OCI-LY1 (cell line): ENCODE measurements at regions not wholly inside any gene's neighbourhood (a gene's known extent, or its start where the extent isn't known, plus 50 kb on each side); places are given as distances from the start of the nearest gene placed in this dataset.

Experiments
- H2AFZ ChIP-seq: fragments of 200-600 bp; sonication (generic), shearing (Covaris generic); 2 replicates; pipeline ENCODE4 v1.6.0; 2014; ENCODE audit warnings: antibody characterized with exemption, mild to moderate bottlenecking, low read length
- H3F3A ChIP-seq: fragments of 200-600 bp; sonication (generic), shearing (Covaris generic); 2 replicates; pipeline ENCODE4 v1.6.0; 2014; ENCODE audit warnings: mild to moderate bottlenecking, antibody characterized with exemption, low read length, moderate library complexity; ENCODE audit not compliant: insufficient read depth
- H3K27ac ChIP-seq: fragments of 200-600 bp; sonication (generic); 2 replicates; pipeline ENCODE4 v1.5.1; 2014; ENCODE audit warnings: low read length, mixed run types, mild to moderate bottlenecking, low read depth; ENCODE audit not compliant: poor library complexity, severe bottlenecking
- H3K27me3 ChIP-seq: fragments of 200-600 bp; sonication (generic); 2 replicates; pipeline ENCODE4 v1.6.0; 2014; ENCODE audit warnings: antibody characterized with exemption, mild to moderate bottlenecking, low read length, moderate library complexity; ENCODE audit not compliant: insufficient read depth
- H3K36me3 ChIP-seq: fragments of 200-600 bp; sonication (generic); 2 replicates; pipeline ENCODE4 v1.6.1; 2014; ENCODE audit warnings: mild to moderate bottlenecking, antibody characterized with exemption, low read length, moderate library complexity, mixed read lengths; ENCODE audit not compliant: insufficient read depth
- H3K4me1 ChIP-seq: fragments of 200-600 bp; sonication (generic); 2 replicates; pipeline ENCODE4 v1.5.1; 2014; ENCODE audit warnings: mild to moderate bottlenecking, low read length, moderate library complexity; ENCODE audit not compliant: insufficient read depth, severe bottlenecking
- H3K4me2 ChIP-seq: fragments of 200-600 bp; sonication (generic), shearing (Covaris generic); 2 replicates; pipeline ENCODE4 v1.6.1; 2014; ENCODE audit warnings: low read length
- H3K4me3 ChIP-seq: fragments of 200-600 bp; sonication (generic); 2 replicates; pipeline ENCODE4 v1.5.1; 2014; ENCODE audit warnings: low read length, low read depth, mild to moderate bottlenecking, mixed read lengths; ENCODE audit not compliant: poor library complexity, severe bottlenecking
- H3K79me2 ChIP-seq: fragments of 200-600 bp; shearing (Covaris generic); 2 replicates; pipeline ENCODE4 v1.6.1; 2016; ENCODE audit warnings: mixed run types, low read length, mixed read lengths; ENCODE audit not compliant: insufficient read depth
- H3K9ac ChIP-seq: fragments of 200-600 bp; sonication (generic), shearing (Covaris generic); 2 replicates; pipeline ENCODE4 v1.6.1; 2014; ENCODE audit warnings: mild to moderate bottlenecking, low read length, mixed read lengths
- H3K9me2 ChIP-seq: fragments of 200-600 bp; sonication (generic), shearing (Covaris generic); 2 replicates; pipeline ENCODE4 v1.6.1; 2014; ENCODE audit warnings: low read depth, mild to moderate bottlenecking, low read length, mixed read lengths
- H3K9me3 ChIP-seq: fragments of 200-600 bp; shearing (Covaris generic); 2 replicates; pipeline ENCODE4 v1.6.1; 2014; ENCODE audit warnings: low read length, mixed read lengths
- H4K20me1 ChIP-seq: fragments of 200-600 bp; sonication (generic), shearing (Covaris generic); 2 replicates; pipeline ENCODE4 v1.6.0; 2016; ENCODE audit warnings: mild to moderate bottlenecking, low read length; ENCODE audit not compliant: insufficient read depth
- EZH2 ChIP-seq: fragments of 200-600 bp; sonication (generic), shearing (Covaris generic); IDR thresholded peaks from 2 replicates; pipeline ENCODE4 v1.8.0; 2017; ENCODE audit warnings: borderline replicate concordance, mixed run types, mild to moderate bottlenecking, antibody characterized with exemption, low read length, moderate library complexity, mixed read lengths
- TF ChIP-seq, protein P1 (sequence below): fragments of 200-600 bp; sonication (generic), shearing (Covaris generic); IDR thresholded peaks from 2 replicates; pipeline ENCODE4 v1.5.1; 2017; ENCODE audit warnings: mild to moderate bottlenecking, antibody characterized with exemption, low read length, moderate library complexity, mixed read lengths

DNA sequence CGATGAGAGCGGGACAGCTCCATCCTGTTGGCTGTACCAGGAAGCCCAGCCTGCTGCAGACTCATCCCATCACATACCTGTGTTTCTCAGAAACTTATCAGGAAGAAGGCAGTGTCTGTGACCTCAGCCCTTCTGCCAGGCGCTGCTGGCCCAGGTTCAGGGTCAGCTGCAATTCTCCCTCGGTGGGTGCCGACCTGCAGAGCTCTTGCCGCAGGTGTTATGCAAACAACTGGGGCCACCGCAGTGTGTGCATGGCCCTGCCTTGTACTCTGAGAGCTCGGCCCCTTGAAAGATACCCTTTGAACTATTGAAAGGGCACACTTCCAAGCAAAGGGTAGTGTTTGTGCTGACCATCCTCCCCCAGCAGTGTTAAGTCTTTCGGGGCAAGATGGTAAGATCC, 322.2 kb upstream of the DIO3 start:
- Histone ChIP-seq H3K27me3 (0 out of 2 replicates have a peak, but pooled peaks cover 8% of the 10 kb centered on the region), H3K4me2 (no peak overlapping the region), H3K9me3 (no peaks in the 10 kb centered on the region), H3K27ac (no peak overlapping the region), H4K20me1 (no peaks in the 10 kb centered on the region), H3K4me3 (no peak overlapping the region), H3K36me3 (no peaks in the 10 kb centered on the region), H3K4me1 (no peaks in the 10 kb centered on the region), H3F3A (no peaks in the 10 kb centered on the region), H3K9ac (no peak overlapping the region), H3K9me2 (no peaks in the 10 kb centered on the region), H3K79me2 (no peaks in the 10 kb centered on the region), H2AFZ (no peak overlapping the region)
- TF ChIP-seq, protein P1, sequence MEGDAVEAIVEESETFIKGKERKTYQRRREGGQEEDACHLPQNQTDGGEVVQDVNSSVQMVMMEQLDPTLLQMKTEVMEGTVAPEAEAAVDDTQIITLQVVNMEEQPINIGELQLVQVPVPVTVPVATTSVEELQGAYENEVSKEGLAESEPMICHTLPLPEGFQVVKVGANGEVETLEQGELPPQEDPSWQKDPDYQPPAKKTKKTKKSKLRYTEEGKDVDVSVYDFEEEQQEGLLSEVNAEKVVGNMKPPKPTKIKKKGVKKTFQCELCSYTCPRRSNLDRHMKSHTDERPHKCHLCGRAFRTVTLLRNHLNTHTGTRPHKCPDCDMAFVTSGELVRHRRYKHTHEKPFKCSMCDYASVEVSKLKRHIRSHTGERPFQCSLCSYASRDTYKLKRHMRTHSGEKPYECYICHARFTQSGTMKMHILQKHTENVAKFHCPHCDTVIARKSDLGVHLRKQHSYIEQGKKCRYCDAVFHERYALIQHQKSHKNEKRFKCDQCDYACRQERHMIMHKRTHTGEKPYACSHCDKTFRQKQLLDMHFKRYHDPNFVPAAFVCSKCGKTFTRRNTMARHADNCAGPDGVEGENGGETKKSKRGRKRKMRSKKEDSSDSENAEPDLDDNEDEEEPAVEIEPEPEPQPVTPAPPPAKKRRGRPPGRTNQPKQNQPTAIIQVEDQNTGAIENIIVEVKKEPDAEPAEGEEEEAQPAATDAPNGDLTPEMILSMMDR = no peak
- TF ChIP-seq EZH2 = no peak

DNA sequence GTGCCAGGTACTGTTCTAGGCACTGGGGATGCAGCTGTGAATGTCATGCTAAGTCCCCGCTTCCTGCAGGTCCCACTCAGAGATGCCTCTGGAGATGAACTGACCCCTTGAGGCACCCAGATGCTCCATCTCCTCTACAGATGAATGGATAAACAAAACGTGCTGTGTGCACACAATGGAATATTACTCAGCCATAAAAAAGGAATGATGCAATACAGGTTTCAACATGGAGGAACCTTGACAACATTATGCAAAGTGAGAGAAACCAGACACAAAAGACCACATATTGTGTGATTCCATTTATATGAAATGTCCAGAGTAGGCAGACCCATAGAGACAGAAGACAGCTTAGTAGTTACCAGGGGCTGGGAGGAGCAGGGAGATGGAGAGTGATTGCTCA, 320.1 kb upstream of the DIO3 start:
- Histone ChIP-seq H3K27me3 (0 out of 2 replicates have a peak, but pooled peaks cover 8% of the 10 kb centered on the region), H3K9me2 (no peaks in the 10 kb centered on the region)

DNA sequence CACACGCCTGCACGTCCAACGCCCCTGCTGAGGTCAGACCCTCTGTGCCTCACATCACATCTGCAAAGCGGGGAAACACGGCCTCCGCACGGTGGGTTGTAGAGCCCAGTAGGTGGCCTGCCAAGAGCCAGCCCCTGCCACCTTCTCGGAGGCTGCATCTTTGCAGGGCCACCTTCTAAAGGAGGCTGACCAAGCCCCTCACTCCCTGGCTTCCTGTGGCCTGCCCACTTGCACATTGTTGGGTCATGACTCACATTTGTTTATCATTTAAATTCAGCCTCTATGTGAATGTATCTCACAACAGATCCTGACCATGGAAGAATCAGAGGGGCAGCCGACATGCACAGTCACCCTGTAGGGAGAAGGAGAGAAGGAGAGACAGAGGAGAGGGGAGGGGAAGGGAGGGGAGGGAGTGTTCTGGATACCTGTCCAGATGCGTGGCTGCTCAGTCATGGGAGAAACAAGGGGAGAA, 319.5 kb upstream of the DIO3 start:
- Histone ChIP-seq H3K27ac (no peak overlapping the region), H2AFZ (no peak overlapping the region), H3K9ac (no peak overlapping the region), H3K4me3 (no peak overlapping the region), H3K4me2 (no peak overlapping the region), H3K4me1 (no peaks in the 10 kb centered on the region), H4K20me1 (no peaks in the 10 kb centered on the region), H3K27me3 (0 out of 2 replicates have a peak, but pooled peaks cover 8% of the 10 kb centered on the region), H3K9me3 (no peaks in the 10 kb centered on the region), H3K79me2 (no peaks in the 10 kb centered on the region), H3F3A (no peaks in the 10 kb centered on the region), H3K9me2 (no peaks in the 10 kb centered on the region), H3K36me3 (no peaks in the 10 kb centered on the region)
- TF ChIP-seq, protein P1 = no peak
- TF ChIP-seq EZH2 = no peak

More for the DNA sequence above, 320.1 kb upstream of the DIO3 start:
- TF ChIP-seq EZH2 = no peak
- TF ChIP-seq, protein P1 = no peak
- H3K9ac ChIP-seq = no peak overlapping the region
- H3K79me2 ChIP-seq = no peaks in the 10 kb centered on the region
- H3K4me3 ChIP-seq = no peak overlapping the region
- H3K9me3 ChIP-seq = no peaks in the 10 kb centered on the region
- H3K27ac ChIP-seq = no peak overlapping the region
- no peaks in the 10 kb centered on the region for H3K4me1 ChIP-seq
- H3F3A ChIP-seq = no peaks in the 10 kb centered on the region
- H4K20me1 ChIP-seq = no peaks in the 10 kb centered on the region
- no peak overlapping the region for H2AFZ ChIP-seq
- no peaks in the 10 kb centered on the region for H3K36me3 ChIP-seq
- no peak overlapping the region for H3K4me2 ChIP-seq
